CD4-positive, alpha-beta T cell treated with Interleukin-21 for 1 hour (primary cell): ENCODE measurements at regions not wholly inside any gene's neighbourhood (a gene's known extent, or its start where the extent isn't known, plus 50 kb on each side); places are given as distances from the start of the nearest gene placed in this dataset.

Source experiments
- DNase-seq: peaks from one replicate; pipeline ENCODE4 v3.0.0-alpha.2; 2020

DNA sequence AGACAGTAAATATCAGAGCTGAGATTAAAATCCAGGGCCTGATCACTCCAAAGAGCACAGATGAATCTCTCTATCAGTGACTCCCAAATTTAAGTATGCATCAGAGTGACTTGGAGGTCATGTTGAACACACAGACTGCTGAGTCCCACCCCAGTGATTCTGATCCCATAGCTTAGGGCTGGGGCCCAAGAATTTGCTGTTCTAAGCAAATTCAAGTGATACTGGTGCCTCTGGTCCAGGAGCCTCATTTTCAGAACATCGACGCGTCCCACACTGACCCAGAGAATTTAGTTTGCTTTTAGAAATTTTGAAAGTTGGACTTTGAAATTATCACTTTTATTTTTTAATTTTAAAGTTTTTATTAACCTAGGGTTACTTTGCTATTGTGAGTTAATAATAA lies 72.7 kb upstream of the NETO1 start:
- DNase-seq, result no peak

DNA sequence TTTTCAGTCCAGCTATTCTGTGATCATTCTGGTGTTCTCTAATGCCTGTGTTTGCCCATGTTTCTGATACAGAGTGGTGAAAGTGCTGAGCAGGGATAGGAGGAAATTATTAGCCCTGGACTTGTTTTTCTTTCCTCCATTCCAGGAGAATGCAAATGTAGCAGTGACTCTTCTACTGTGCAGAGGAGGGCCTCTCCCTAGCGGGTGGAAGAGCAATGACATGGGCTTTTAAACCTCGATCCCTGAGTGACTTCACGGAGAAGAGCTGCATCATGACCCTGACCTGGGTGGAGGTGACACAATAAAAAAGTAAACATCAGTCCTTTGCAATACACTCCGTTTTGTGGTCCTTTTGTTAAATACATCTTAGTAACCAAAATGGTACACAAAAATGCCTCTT lies 68.0 kb upstream of the NETO1 start:
- DNase-seq, result no peak

GRCh38 chr18:72922895-72923294 lies 55.1 kb upstream of the NETO1 start:
- DNase-seq, result no peak
